NOMO-1 treated with DMSO at 0.1 percent for 48 hours (cell line): ENCODE measurements at regions not wholly inside any gene's neighbourhood (a gene's known extent, or its start where the extent isn't known, plus 50 kb on each side); places are given as distances from the start of the nearest gene placed in this dataset.

Source experiments
- DNase-seq: peaks from one replicate; lab custom pipeline; 2025; ENCODE audit not compliant: unreplicated experiment; lab: John Stamatoyannopoulos, UW

DNA sequence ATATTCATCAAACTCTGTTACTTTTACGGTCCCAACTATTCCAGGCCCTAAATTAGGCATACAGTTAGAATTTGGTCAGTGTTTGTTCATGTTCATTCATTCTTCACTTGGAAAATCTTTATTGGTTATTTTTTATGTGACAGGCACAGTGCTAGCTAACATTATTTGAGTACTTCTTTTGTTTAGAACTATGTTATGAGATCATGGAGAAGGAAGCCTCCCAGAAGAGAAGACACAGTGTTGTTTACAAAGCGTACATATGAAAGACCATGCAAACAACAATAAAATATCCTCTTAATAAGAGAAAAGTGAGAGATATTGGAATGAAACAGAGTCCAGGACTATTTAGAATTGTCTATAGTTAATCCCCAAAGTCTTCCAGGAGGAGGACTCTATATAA lies 399.2 kb downstream of the LRIG3 start:
- no peak for DNase-seq

DNA sequence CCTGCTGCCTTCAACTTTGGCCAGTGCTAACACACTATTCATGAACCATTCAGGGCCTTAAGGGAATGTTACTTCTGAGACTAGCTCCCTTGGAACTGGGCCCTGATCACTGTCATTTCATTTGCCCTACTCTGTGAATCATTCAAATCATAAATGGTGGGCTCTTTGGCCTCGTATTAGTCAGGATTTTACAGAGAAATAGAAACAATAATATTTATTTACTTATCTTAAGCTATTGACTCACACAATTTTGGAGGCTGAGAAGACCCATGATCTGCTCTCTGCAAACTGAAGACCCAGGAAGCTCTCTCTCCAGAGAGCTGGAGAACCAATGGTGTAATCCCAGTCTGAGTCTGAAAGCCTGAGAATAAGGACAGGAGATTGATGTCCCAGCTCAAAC lies 398.5 kb downstream of the LRIG3 start:
- no peak for DNase-seq

DNA sequence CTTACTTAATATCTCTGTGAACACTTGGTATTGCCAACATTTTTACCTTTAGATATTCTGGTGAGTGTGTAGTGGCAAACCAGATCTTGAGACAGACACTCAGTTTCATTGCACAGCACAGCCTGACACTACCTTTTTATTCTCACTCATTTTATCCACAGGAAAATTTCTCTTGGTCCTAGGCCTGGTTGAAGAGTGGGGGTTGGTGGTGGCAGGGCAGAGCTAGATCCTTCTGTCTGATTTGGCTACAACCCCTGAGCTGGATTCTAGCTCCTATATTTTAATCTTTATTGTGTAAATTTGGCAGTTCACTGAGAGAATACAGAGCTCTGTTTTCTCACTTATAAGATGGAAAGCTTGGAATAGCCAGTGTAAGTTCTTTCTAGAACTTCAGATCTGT lies 396.9 kb downstream of the LRIG3 start:
- no peak for DNase-seq

- DNase-seq, result no peak
Measured at GRCh38 chr12:58528271-58528670, 392.0 kb downstream of the LRIG3 start.

DNA sequence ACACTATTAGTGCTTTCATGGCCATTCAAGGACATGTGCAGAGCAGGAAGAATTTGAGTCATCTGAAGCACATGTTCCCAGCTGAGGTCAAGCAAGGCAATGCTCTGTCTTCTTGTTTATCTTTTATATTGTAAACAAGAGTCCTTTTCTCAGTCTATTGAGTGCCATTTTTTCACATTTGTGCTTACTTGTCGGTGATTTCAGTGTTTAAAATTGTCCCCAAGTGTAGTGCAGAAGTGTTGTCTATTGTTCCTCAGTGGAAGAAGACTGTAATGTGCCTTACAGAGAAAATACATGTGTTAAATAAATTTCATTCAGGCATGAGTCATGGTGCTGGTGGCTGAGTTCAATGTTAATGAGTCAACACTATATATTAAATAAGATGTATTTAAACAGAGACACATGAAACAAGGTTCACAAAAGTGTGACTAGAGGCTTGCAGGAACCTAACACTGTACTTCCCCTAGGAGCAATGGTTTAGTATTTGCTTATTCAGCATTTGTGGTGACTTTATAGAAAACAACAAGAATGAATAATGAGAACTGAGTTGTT lies 391.1 kb downstream of the LRIG3 start:
- no peak for DNase-seq

- DNase-seq, result no peak
Measured at GRCh38 chr12:58529897-58530741, 390.2 kb downstream of the LRIG3 start.

DNA sequence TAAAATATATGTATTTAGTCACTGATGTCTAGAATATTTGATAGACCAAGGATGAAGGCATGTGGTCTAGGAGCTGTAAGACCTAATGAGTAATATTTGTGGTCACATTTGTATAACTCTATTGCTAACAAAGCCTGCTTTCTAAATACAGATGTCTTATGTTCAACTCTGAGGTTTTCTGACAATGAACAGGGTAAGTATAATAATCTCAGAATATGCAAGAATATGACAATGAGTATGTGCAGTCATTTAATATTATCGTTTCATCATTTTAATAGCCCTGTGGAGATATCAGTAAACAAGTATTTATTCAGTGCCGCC lies 389.6 kb downstream of the LRIG3 start:
- no peak for DNase-seq

- DNase-seq, result no peak
Measured at GRCh38 chr12:58532855-58533608, 387.3 kb downstream of the LRIG3 start.

DNA sequence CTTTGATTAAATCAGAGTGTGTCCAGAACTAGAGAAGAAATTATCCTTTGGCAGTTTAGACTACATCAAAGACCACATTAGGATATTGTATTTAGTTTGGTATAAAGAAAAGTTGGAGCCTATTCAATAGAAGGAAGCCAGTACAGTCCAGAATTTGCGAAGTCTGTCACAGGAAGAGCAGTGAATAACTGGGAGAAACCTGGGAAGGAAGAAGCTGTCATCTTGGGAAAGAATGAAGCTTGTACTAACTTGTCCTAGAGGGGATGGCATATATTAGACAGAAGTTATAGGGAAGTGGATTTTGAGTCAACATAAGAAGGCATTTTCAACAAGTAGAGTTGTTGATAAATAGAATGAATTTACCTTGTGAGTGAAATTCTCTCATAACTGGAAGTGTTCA lies 386.7 kb downstream of the LRIG3 start:
- DNase-seq, result no peak

- no peak for DNase-seq
Measured at GRCh38 chr12:58537278-58537677, 383.0 kb downstream of the LRIG3 start.

GRCh38 chr12:58539295-58539694 lies 381.0 kb downstream of the LRIG3 start:
- no peak for DNase-seq

GRCh38 chr12:58540480-58541299 lies 379.6 kb downstream of the LRIG3 start:
- peak; percentile 28 for DNase-seq

DNA sequence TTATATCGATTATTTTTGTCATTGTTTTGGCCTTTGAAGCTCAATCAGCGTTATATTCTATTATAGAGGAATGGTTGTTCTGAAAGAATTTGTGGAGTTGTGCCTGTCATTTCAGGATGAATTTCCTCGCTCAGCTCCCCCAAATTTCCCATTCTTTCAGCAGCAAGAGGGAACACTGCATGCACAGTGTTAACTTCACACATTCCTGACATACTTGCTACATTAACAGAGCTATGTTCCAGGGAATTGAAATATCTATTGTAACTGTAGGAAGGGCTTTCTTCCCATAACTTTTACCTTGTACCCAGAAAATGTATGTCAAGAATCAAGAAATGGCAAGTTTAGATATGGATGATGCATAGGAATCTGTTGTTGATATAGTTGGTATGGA lies 379.0 kb downstream of the LRIG3 start:
- DNase-seq, result no peak

DNA sequence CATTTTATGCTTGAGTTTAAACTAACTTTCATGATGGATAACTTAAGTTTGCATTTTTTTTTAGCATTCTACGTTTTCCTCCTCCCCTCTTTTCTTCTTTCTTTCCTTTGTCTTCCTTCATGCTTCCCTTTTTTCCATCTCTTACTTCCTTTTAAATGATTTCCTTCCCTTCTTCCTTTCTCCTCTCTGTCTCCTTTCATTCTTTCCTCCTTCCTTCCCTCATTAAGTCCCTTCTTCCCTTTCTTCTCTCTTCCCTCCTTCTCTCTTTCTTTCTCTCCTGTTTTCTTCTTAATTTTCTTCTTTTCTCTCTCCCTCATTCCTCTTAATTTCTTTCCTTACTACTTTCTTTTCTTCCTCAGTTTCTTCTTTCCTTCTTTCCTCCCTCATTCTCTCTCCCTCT lies 376.0 kb downstream of the LRIG3 start:
- no peak for DNase-seq

- no peak for DNase-seq
Measured at GRCh38 chr12:58547217-58547616, 373.1 kb downstream of the LRIG3 start.

DNA sequence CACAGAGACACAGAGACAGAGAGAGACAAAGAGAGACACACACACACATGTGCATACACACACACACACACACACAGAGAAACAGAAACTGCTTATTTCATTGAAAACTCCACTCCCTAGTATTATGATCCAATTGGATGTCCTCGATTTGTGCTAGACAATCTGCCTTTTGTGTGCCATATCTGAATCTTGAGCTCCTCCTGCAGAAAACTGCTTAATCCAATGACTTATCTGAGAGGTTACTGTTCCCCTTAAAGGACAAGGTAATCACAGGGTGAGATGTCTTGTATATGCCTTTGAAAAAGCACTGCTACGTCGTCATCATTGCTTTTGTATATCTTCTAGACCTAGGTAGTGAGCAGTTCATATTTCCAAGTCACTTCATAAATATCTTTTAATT lies 371.5 kb downstream of the LRIG3 start:
- DNase-seq, result no peak

- DNase-seq, result no peak
Measured at GRCh38 chr12:58554522-58555157, 365.7 kb downstream of the LRIG3 start.

DNA sequence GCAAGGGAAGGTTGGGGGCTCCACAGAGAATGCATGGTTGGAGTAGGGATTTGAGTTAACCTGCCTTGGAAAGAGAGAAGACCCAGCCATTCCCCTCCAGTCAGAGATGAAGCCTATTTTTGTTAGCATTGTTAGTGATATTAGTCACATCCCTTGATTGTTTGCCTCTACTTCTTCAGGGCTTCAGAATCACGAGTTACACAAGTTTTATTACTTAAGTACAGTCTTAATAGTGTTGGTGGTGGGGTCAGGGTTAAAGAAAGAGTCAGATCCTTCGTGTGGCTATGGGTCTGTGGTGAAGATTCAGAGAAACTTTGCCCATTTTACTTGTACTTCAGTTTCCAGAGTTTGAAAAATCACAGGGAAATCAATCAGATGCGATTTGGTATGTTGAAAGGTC lies 363.1 kb downstream of the LRIG3 start:
- DNase-seq, result no peak

GRCh38 chr12:58557661-58558060 lies 362.6 kb downstream of the LRIG3 start:
- no peak for DNase-seq

DNA sequence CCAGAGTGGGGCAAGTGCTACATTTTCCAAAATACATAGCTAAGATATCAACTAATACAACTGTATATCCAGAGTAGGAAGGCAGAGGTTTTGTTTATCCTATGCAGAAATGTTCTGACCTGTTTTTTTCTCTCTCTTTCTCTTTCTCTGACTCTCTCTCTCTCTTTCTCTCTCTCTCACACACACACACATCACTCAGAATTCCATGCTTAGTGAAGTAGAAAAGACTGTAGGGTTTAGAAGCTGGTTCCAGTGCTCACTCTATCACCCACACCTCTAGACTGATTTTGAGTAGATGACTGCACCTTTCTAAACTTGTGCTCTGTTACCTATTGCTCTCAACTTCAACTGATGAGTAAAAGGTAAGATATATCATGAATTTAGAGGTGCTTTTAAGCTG lies 356.7 kb downstream of the LRIG3 start:
- no peak for DNase-seq

GRCh38 chr12:58564721-58565120 lies 355.6 kb downstream of the LRIG3 start:
- DNase-seq, result no peak
